Dedifferentiated amniotic fluid mesenchymal stem cell (primary cell): ENCODE measurements at regions not wholly inside any gene's neighbourhood (a gene's known extent, or its start where the extent isn't known, plus 50 kb on each side); places are given as distances from the start of the nearest gene placed in this dataset.
A peak's percentile ranks its signal among the peaks of the same experiment; 100 is the strongest.
"Not testable (repeated sequence)": the region's sequence is repeated elsewhere in the genome, so short reads cannot be mapped to it uniquely, and the experiment has no call there.

ENCODE experiments used
- DNase-seq: peaks from one replicate; pipeline ENCODE4 v3.0.0-alpha.2; 2016; ENCODE audit errors: extremely low spot score

DNA sequence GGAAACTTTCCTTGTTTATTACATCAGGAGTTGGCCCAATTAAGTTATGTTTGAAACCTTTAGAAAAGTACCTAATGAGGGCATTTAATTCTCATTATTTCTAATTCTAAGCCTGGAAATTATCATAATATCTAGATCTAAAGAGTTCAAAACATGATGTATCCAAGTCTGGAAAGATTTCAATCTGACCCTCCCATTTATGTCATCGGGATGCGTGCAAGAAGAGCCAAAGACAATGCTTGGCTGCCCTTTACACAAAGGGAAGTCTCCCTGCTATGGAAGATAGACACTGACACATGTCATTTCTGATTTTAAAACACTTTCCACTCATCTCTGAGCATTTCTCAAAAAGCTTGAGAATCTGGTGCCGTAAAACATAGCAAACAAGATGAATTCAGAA is 222.4 kb downstream of the ANTXR2 start:
- DNase-seq, result no peak

DNA sequence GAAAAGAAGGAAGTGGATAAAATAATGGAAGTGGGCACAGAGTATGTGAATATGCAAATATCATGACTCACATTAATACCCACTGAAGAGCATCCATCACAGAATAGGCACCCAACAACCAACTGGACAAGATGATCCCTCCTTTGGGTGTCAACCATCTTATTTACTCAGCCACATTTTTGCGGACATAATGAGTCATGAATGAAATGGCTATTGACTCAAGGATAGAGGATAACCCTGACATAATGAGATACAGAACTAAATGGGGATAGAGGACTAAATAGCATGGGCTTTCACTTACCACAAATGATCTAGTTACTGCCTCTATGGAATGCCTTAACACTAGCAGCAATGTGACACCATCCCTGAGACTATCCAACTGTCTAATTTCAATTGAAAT is 224.7 kb downstream of the ANTXR2 start:
- no peak for DNase-seq

DNA sequence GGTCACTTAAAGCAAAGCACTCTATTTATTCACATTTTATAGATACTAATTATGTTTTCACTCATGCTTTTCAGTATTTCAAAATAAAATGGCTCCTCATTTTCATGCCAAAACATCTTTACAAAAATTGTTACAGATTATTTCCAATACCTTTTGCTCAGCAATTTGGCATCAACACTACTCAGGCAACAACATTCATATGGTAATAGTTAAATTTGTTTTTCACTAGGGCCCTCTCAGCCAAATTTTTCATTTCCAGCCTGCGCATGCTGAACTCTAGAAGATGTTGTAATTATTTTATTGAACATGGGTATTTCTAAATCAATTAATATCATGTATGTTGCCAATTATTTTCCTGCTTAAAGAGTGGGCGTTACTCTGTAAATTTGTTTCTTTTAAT is 225.6 kb downstream of the ANTXR2 start:
- DNase-seq, result no peak

- no peak for DNase-seq
These were observed 230.9 kb downstream of the ANTXR2 start for GRCh38 chr4:79842162-79842561.

DNA sequence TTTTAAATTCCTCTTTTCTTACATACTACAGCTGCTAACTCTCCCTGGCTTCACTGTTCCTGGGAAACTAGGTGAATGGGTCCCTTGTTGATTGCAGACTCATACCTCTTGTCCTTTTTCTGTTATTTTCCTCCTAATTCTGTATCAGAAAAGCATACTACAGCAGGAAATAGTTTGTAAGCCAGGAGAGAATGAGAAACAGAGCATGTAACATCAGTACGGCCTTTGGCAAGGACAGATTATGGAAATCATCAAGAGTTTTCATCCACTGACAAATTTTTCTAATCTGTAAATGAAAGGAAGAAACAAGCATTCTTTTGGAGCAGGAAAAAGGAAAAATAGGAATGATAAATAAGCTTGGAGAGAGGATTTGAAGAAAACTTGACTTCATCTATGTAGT is 239.2 kb downstream of the ANTXR2 start:
- DNase-seq, result no peak

DNA sequence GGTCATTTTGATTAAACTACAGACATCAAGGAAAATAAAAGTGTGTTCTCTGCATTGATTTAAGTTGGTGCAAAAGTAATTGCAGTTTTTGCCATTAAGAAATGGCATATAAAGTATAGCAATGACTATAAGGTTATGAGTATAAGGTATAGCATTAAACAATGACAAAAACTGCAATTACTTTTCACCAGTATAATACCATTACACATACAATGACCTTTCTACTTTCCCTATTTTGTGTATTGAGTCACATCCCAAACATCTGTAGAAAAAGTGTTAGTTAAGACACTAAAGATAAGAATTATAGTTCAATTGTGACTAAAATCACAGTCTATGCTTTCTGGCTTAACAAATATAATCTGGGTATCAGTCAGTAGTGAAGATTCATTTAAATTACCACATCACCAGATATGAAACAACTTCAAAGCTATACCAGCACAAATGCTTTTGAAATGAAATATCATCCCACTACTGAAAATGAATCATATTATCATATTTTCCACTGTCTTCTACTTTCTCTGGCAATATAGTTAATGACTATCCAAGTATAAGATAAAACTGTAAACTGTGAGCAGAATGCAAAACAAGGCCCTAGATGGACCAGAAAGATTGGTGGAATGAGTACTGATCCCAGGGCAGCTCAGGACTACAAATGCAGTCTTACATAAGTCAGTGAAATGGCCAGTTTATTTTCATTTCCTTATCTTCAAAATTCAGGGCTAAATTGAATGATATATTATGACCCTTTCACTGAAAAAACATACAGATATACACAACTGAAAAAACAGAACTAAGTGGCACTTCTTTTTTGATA is 241.1 kb downstream of the ANTXR2 start:
- no peak for DNase-seq

- no peak for DNase-seq
These were observed 241.9 kb downstream of the ANTXR2 start for GRCh38 chr4:79831119-79831528.

GRCh38 chr4:79827283-79827682 is 245.7 kb downstream of the ANTXR2 start:
- DNase-seq, result no peak

DNA sequence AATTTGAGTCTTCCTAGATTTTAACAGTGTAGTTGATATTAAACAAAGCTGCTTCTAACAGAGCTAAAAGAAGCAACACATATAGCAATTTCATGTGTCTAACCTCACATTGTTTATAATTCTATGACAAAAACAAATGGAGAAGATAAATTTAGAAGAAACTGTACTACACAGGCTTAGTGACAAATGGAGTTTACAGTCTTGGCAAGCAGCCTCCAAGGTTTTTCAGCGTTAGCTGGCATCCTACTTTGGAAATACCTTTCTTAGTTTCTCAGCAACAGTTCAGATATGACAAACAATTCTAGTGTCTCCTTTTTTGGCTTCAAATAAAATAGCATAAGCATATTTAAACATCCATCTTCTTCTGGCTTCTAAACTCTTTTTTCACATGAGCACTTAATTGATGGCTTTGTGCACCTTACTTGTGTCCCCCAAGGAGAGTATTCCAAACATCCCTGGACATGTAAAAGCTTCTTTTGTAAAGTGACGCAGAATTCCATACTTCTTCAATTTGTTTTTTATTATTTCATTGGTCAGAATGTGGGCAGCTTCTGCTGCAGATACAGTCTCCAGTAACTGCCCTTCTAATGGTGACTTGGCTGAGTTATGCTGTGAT is 249.8 kb downstream of the ANTXR2 start:
- peak; percentile 26 for DNase-seq

DNA sequence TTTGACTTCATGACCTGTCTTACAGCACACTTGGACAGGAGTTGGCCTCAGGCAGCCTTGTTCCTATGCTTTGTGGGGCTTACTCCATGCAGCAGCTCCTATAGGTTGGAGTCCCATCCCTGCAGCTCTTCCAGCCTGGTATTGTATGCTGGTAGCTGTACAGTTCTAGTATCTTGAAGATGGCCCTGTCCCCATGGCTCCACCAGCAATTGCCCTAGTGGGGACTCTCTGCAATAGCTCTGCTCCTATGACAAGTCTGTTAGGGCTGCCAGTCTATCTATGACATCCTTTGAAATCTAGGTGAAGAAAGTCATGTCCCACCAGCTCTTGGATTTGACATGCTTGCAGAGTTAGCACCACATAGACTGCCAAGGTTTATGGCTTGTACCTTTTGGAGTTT is 252.6 kb downstream of the ANTXR2 start:
- no peak for DNase-seq

GRCh38 chr4:79807933-79808332 is 265.1 kb downstream of the ANTXR2 start:
- not testable (repeated sequence) for DNase-seq

- no peak for DNase-seq
These were observed 275.0 kb downstream of the ANTXR2 start for GRCh38 chr4:79798047-79798446.

GRCh38 chr4:79796948-79797347 is 276.1 kb downstream of the ANTXR2 start:
- DNase-seq, result no peak

GRCh38 chr4:79788884-79789283 is 284.1 kb downstream of the ANTXR2 start:
- DNase-seq, result no peak

GRCh38 chr4:79780129-79780528 is 292.9 kb downstream of the ANTXR2 start:
- no peak for DNase-seq

- no peak for DNase-seq
These were observed 300.5 kb downstream of the ANTXR2 start for GRCh38 chr4:79772510-79772909.

DNA sequence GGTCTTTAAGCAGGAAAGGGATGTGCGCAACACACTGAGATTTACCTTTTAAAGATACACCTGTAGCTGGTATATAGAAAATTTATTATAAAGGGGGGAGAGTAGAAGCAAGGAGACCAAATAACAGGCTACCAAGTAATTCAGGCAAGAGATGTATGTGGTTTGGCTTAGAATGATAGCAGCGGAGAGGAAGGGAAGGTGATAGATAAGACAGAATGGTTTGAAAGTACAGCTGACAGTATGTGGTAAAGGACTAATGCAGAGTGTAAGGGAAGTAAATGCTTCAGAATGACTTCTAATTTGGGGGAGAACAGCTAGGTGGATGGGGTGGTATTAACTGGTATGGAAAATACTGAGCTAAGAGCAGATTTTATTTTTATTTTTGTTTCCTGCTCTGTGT is 308.9 kb downstream of the ANTXR2 start:
- no peak for DNase-seq

DNA sequence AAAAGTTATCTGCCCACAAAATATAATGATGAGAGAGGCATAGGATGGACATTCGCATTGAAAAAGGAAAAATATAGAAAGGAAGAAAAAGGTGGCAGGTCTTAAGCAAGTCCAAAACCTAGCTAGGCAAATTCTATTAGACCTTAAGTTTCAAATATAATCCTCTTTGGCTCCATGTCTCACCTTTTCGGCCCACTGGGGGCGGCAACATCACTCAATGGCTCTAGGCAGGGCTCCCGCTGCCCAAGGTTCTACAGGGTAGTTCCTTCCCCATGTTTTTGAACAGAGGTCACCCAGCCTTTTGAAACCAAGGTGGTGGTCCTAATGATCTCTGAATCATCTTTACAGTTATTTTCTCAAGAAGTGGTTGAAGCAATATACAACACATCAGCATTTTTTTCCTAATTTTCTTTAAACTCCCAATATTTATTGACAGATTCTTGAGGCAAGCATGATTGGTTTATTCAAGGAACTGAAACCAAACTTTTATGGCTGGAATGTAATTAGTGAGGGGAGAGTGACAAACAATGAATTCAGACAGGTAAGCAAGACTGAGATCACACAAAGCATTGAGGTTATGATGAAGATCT is 309.4 kb downstream of the ANTXR2 start:
- no peak for DNase-seq

DNA sequence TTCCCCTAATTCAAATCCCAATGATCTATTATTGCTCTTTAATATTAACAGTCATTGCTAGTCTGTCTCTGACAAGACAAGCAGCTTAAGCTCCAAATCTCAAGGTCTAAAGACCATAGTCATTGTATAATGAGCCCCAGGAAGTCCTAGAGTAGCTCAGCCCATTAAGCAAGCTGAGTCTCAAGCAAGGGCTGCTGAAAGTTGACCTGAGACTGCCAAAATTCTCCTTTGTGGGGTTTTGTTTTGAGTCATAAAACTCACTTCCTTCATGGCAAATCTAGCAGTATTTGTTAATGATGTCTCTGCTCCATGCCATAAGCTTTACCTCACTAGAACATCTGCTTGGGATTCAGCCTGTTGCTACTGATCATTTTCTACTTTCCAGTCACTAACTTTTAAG is 313.2 kb downstream of the ANTXR2 start:
- DNase-seq, result no peak

DNA sequence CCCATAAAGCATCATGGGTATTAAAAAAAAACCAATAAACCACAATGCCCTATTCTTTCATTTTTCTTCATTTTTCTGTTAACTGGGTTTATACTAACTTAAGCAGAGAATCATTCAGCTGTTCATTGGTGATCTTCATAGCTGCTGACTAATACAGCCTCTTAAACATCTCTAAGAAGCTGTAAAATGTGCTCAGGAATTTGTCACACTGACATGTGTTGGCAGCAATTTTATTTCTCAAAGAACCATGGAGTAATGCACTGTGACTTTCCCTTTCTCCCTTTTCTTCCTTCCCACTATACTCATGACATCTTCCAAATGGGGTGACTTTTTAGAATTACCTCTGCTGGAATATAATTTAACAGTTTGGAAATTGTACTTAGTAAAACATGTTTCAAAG is 315.4 kb downstream of the ANTXR2 start:
- DNase-seq, result no peak

DNA sequence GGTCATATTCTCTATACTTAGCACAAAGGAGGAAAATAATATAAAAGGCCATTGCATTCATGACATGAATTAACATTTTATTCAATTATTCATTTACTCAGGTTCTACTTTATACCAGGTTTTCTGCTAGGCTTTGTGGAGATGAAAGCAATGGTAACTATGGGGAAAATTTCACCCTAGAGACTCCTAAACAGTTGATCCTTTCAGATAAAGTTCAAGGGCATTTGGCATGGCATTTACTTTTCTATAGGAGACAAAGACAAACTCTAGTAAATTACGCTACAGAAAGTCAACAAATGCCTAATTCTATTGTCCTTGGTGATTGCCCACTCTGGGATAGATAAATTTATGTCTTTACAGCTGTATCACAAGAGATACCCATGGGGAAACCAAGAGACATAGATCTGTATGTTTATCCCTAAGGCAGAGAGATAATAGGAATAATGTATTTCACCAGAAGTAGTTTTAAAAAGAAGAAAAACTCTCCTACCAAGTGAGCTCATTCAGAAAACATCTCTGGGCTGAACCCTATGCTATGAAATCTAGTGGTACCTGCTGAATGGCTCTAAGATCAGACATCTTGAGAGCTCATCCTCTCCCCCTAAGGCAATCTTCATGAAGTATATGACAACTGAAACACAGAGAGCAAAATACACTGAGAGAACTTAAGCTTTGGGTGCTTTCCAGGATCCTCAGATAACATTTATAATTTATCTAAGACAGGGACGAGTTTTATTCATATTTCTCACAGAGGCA is 316.7 kb downstream of the ANTXR2 start:
- no peak for DNase-seq

GRCh38 chr4:79748835-79749234 is 324.2 kb downstream of the ANTXR2 start:
- DNase-seq, result no peak
